Body of pancreas (tissue), 4 donors: ENCODE measurements at regions not wholly inside any gene's neighbourhood (a gene's known extent, or its start where the extent isn't known, plus 50 kb on each side); places are given as distances from the start of the nearest gene placed in this dataset.

Experiments used
- CTCF ChIP-seq, 7 experiments: fragments of 450-650 bp in 4 of 7; fragments of 200-600 bp in 3 of 7; sonication (generic) in 3 of 7; IDR thresholded peaks; one replicate each; pipeline ENCODE4 v1.5.1; 2016 to 2019; ENCODE audit warnings: antibody characterized with exemption in 7 of 7
- POLR2A ChIP-seq, 3 donors: fragments of 450-650 bp; IDR thresholded peaks; one replicate each; pipeline ENCODE4 v1.6.1; 2016; ENCODE audit warnings: antibody characterized with exemption in 3 of 3, mild to moderate bottlenecking in 2 of 3

- TF ChIP-seq CTCF (IDR thresholded peaks at IDR 0.05) (no peak), POLR2A (IDR thresholded peaks at IDR 0.05) (no peak)
Measured at GRCh38 chr6:25172819-25173218, 106.4 kb upstream of the CARMIL1 start.
